MM.1S (cell line): ENCODE measurements at regions not wholly inside any gene's neighbourhood (a gene's known extent, or its start where the extent isn't known, plus 50 kb on each side); places are given as distances from the start of the nearest gene placed in this dataset.

Source experiments
- EZH2 ChIP-seq: fragments of 300-600 bp; sonication (generic); optimal IDR thresholded peaks from 2 replicates; pipeline ENCODE3; 2017; ENCODE audit warnings: low read depth, mild to moderate bottlenecking, antibody characterized with exemption, low read length, mixed read lengths
- TF ChIP-seq, protein P1 (sequence below): fragments of 300-600 bp; sonication (generic); IDR thresholded peaks from 2 replicates; pipeline ENCODE4 v1.5.1; 2016; ENCODE audit warnings: antibody characterized with exemption, low read length, mixed read lengths

DNA sequence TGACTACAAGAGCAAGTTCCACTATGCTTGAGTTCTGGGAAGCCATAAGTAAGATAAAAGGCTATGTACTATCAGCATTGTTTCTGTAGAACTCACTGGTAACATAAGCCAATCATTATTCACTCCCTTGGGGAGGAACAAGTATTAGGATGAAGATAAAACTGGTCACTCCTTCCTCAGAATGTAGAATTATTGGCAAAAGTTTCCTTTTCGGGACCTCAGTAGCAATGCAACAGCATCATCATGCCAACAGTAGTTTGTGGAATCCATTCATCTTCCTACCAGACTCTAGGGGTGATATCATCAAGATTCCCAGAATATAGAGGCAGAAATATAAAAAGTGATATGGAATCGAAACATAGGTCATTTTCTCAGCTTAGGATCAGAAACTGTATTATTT is 209.5 kb downstream of the PLOD2 start:
- TF ChIP-seq EZH2, result no peak
- TF ChIP-seq, protein P1, sequence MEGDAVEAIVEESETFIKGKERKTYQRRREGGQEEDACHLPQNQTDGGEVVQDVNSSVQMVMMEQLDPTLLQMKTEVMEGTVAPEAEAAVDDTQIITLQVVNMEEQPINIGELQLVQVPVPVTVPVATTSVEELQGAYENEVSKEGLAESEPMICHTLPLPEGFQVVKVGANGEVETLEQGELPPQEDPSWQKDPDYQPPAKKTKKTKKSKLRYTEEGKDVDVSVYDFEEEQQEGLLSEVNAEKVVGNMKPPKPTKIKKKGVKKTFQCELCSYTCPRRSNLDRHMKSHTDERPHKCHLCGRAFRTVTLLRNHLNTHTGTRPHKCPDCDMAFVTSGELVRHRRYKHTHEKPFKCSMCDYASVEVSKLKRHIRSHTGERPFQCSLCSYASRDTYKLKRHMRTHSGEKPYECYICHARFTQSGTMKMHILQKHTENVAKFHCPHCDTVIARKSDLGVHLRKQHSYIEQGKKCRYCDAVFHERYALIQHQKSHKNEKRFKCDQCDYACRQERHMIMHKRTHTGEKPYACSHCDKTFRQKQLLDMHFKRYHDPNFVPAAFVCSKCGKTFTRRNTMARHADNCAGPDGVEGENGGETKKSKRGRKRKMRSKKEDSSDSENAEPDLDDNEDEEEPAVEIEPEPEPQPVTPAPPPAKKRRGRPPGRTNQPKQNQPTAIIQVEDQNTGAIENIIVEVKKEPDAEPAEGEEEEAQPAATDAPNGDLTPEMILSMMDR, result no peak
